ENCODE measurements at regions not wholly inside any gene's neighbourhood (a gene's known extent, or its start where the extent isn't known, plus 50 kb on each side); places are given as distances from the start of the nearest gene placed in this dataset.

DNA sequence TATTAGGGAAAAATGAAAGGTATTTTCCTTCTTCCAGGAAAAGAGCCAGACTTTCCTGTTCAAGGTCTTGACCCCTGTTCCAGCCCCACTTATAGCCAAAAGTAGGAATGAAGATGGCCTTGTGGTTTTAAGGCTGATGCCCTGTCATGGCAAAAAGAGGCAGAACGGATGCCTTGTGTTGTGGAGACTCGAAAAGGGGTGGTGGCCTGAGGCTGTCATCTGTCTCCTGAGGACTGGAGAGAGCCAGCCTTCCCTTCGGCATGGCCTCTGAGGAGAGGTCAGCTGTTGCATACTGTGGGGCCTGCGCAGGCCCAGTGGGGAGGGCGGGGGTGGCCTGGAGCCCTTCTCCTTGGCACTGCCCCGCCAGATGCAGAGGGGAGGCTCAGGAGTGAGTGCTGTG, 166.0 kb upstream of the EEPD1 start:
- H3K36me3 ChIP-seq (ENCODE audit: control insufficient read depth, insufficient read depth, low read length) = no peaks in the 10 kb centered on the region
- H3K9ac ChIP-seq (ENCODE audit: insufficient read depth, low read length) = no peak overlapping the region
- no peaks in the 10 kb centered on the region for H3K79me2 ChIP-seq (ENCODE audit: control insufficient read depth, insufficient read depth, low read length)
- DNase-seq (ENCODE audit: low read depth in 2 of 2) = no peak
- no peaks in the 10 kb centered on the region for H3K27me3 ChIP-seq (ENCODE audit: control insufficient read depth, insufficient read depth, low read length)
- H4K20me1 ChIP-seq (ENCODE audit: control insufficient read depth, extremely low read depth, insufficient read depth, low read length) = no peaks in the 10 kb centered on the region
- TF ChIP-seq EZH2 (IDR thresholded peaks at IDR 0.05; ENCODE audit: low read length, missing control alignments) = no peak
- TF ChIP-seq, protein P1, sequence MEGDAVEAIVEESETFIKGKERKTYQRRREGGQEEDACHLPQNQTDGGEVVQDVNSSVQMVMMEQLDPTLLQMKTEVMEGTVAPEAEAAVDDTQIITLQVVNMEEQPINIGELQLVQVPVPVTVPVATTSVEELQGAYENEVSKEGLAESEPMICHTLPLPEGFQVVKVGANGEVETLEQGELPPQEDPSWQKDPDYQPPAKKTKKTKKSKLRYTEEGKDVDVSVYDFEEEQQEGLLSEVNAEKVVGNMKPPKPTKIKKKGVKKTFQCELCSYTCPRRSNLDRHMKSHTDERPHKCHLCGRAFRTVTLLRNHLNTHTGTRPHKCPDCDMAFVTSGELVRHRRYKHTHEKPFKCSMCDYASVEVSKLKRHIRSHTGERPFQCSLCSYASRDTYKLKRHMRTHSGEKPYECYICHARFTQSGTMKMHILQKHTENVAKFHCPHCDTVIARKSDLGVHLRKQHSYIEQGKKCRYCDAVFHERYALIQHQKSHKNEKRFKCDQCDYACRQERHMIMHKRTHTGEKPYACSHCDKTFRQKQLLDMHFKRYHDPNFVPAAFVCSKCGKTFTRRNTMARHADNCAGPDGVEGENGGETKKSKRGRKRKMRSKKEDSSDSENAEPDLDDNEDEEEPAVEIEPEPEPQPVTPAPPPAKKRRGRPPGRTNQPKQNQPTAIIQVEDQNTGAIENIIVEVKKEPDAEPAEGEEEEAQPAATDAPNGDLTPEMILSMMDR (conservative IDR thresholded peaks at IDR 0.05 in 1 of 2, IDR thresholded peaks at IDR 0.05 in 1 of 2; ENCODE audit: low read depth in 1 of 2, low read length in 2 of 2) = no peak
- no peak overlapping the region for H3K4me3 ChIP-seq (replicated peaks in 1 of 4; ENCODE audit: control extremely low read depth in 1 of 4, insufficient read depth in 1 of 4, low read depth in 3 of 4, low read length in 4 of 4)
- H2AFZ ChIP-seq (ENCODE audit: low read length) = no peak overlapping the region
- H3K4me2 ChIP-seq (ENCODE audit: extremely low read depth, insufficient read depth, low read length) = no peak overlapping the region
- no peaks in the 10 kb centered on the region for H3K9me3 ChIP-seq (ENCODE audit: control insufficient read depth, insufficient read depth, low read depth, low read length)
- H3K4me1 ChIP-seq (ENCODE audit: control insufficient read depth, extremely low read depth, insufficient read depth, low read length) = no peaks in the 10 kb centered on the region
- no peak overlapping the region for H3K27ac ChIP-seq (ENCODE audit: insufficient read depth, low read length)

DNA sequence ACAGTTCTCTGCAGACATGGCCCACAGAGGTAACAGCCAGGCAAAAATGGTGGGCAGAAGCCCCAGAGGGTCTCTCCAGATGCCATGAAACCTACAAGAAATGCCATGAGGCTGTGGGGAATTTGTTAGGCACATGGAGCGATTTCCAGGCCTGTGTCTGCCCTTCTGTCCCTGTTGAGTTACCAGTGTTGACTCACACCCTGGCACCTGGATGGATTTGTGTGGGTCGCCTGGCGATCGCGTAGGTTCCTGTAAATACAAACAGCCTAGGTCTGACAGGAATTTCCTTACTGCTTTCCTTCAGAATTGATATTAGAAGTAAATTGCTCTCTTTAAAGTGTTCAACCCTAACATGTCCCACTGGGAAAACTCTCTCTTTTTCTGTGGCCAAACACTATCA, 164.9 kb upstream of the EEPD1 start:
- no peaks in the 10 kb centered on the region for H3K27me3 ChIP-seq (ENCODE audit: control insufficient read depth, insufficient read depth, low read length)
- no peaks in the 10 kb centered on the region for H3K36me3 ChIP-seq (ENCODE audit: control insufficient read depth, insufficient read depth, low read length)
- no peak overlapping the region for H3K4me3 ChIP-seq (replicated peaks in 1 of 4; ENCODE audit: control extremely low read depth in 1 of 4, insufficient read depth in 1 of 4, low read depth in 3 of 4, low read length in 4 of 4)
- no peaks in the 10 kb centered on the region for H4K20me1 ChIP-seq (ENCODE audit: control insufficient read depth, extremely low read depth, insufficient read depth, low read length)
- no peak overlapping the region for H3K9ac ChIP-seq (ENCODE audit: insufficient read depth, low read length)
- no peak for DNase-seq (ENCODE audit: low read depth in 2 of 2)
- no peak for TF ChIP-seq EZH2 (IDR thresholded peaks at IDR 0.05; ENCODE audit: low read length, missing control alignments)
- TF ChIP-seq, protein P1 (conservative IDR thresholded peaks at IDR 0.05 in 1 of 2, IDR thresholded peaks at IDR 0.05 in 1 of 2; ENCODE audit: low read depth in 1 of 2, low read length in 2 of 2) = no peak
- no peak overlapping the region for H3K4me2 ChIP-seq (ENCODE audit: extremely low read depth, insufficient read depth, low read length)
- H3K9me3 ChIP-seq (ENCODE audit: control insufficient read depth, insufficient read depth, low read depth, low read length) = no peaks in the 10 kb centered on the region
- no peaks in the 10 kb centered on the region for H3K79me2 ChIP-seq (ENCODE audit: control insufficient read depth, insufficient read depth, low read length)
- H3K27ac ChIP-seq (ENCODE audit: insufficient read depth, low read length) = no peak overlapping the region
- no peaks in the 10 kb centered on the region for H3K4me1 ChIP-seq (ENCODE audit: control insufficient read depth, extremely low read depth, insufficient read depth, low read length)
- H2AFZ ChIP-seq (ENCODE audit: low read length) = no peak overlapping the region

DNA sequence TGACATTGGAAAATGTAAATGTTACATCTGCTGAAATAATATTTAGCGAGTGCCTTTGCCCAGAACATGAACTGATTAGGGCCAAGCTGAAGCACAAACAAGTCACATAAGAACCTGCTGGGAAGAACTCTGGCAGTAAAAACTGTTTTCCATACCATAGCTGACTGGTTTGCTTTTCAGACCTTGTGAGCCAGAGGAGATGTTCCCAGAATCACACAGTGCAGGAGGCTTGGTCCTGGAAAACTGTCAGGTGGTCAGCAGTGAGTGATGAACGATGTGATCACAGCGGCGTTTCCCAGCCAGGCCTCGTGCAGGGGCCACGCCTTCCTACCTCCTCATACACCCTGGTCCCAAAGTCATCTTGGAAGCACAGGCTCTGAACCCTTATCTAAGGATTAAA, 164.2 kb upstream of the EEPD1 start:
- Histone ChIP-seq H3K27me3 (ENCODE audit: control insufficient read depth, insufficient read depth, low read length) (no peaks in the 10 kb centered on the region), H3K9me3 (ENCODE audit: control insufficient read depth, insufficient read depth, low read depth, low read length) (no peaks in the 10 kb centered on the region), H4K20me1 (ENCODE audit: control insufficient read depth, extremely low read depth, insufficient read depth, low read length) (no peaks in the 10 kb centered on the region), H3K79me2 (ENCODE audit: control insufficient read depth, insufficient read depth, low read length) (no peaks in the 10 kb centered on the region), H3K27ac (ENCODE audit: insufficient read depth, low read length) (no peak overlapping the region), H3K9ac (ENCODE audit: insufficient read depth, low read length) (no peak overlapping the region), H3K4me2 (ENCODE audit: extremely low read depth, insufficient read depth, low read length) (no peak overlapping the region), H2AFZ (ENCODE audit: low read length) (no peak overlapping the region), H3K4me1 (ENCODE audit: control insufficient read depth, extremely low read depth, insufficient read depth, low read length) (no peaks in the 10 kb centered on the region), H3K4me3 (replicated peaks in 1 of 4; ENCODE audit: control extremely low read depth in 1 of 4, insufficient read depth in 1 of 4, low read depth in 3 of 4, low read length in 4 of 4) (no peak overlapping the region), H3K36me3 (ENCODE audit: control insufficient read depth, insufficient read depth, low read length) (no peaks in the 10 kb centered on the region)
- peak in 1 of 2 donors; percentile 8 for DNase-seq (ENCODE audit: low read depth in 2 of 2)
- TF ChIP-seq, protein P1 (conservative IDR thresholded peaks at IDR 0.05 in 1 of 2, IDR thresholded peaks at IDR 0.05 in 1 of 2; ENCODE audit: low read depth in 1 of 2, low read length in 2 of 2) = no peak
- no peak for TF ChIP-seq EZH2 (IDR thresholded peaks at IDR 0.05; ENCODE audit: low read length, missing control alignments)
